LNCaP clone FGC (cell line): ENCODE measurements at regions not wholly inside any gene's neighbourhood (a gene's known extent, or its start where the extent isn't known, plus 50 kb on each side); places are given as distances from the start of the nearest gene placed in this dataset.
"Not testable (repeated sequence)": the region's sequence is repeated elsewhere in the genome, so short reads cannot be mapped to it uniquely, and the experiment has no call there.

Experiments
- DNase-seq: peaks from one replicate; pipeline ENCODE4 v3.0.0-alpha.2; 2011; ENCODE audit warnings: low read depth
- H3K4me3 ChIP-seq: 2 replicates; pipeline ENCODE4 v1.5.1; 2011; ENCODE audit warnings: mild to moderate bottlenecking, low read depth, low read length, control low read depth
- CTCF ChIP-seq: IDR thresholded peaks from 2 replicates; pipeline ENCODE4 v1.5.1; 2012; ENCODE audit warnings: mild to moderate bottlenecking; ENCODE audit not compliant: control insufficient read depth, insufficient read depth; ENCODE audit errors: extremely low read depth

- no peak for DNase-seq
- no peak for TF ChIP-seq CTCF
- H3K4me3 ChIP-seq: no peak overlapping the region
Measured at GRCh38 chr3:177803500-177803899, 606.2 kb upstream of the TBL1XR1 start.

- no peak for DNase-seq
- no peak overlapping the region for H3K4me3 ChIP-seq
- TF ChIP-seq CTCF: no peak
Measured at GRCh38 chr3:177804032-177804431, 606.8 kb upstream of the TBL1XR1 start.

- TF ChIP-seq CTCF: no peak
- H3K4me3 ChIP-seq: no peak overlapping the region
- DNase-seq: no peak
Measured at GRCh38 chr3:177804646-177805045, 607.4 kb upstream of the TBL1XR1 start.

- no peak for TF ChIP-seq CTCF
- H3K4me3 ChIP-seq: no peak overlapping the region
- DNase-seq: no peak
Measured at GRCh38 chr3:177807150-177807875, 610.0 kb upstream of the TBL1XR1 start.

GRCh38 chr3:177808928-177809478 lies 611.7 kb upstream of the TBL1XR1 start:
- H3K4me3 ChIP-seq, DNase-seq: not testable (repeated sequence)

- TF ChIP-seq CTCF: no peak
- H3K4me3 ChIP-seq: no peak overlapping the region
- peak; percentile 98 for DNase-seq
Measured at GRCh38 chr3:177810162-177810623, 612.9 kb upstream of the TBL1XR1 start.

GRCh38 chr3:177811112-177811511 lies 613.8 kb upstream of the TBL1XR1 start:
- DNase-seq: no peak
- no peak for TF ChIP-seq CTCF
- H3K4me3 ChIP-seq: no peak overlapping the region
